Spinal cord (tissue), 9 donors: ENCODE measurements at regions not wholly inside any gene's neighbourhood (a gene's known extent, or its start where the extent isn't known, plus 50 kb on each side); places are given as distances from the start of the nearest gene placed in this dataset.

Experiments used
- DNase-seq, 6 donors: peaks; one replicate each; pipeline versions ENCODE4 v3.0.0 to v3.0.0-alpha.2; 2013 to 2015; ENCODE audit warnings: low spot score in 6 of 6, low read depth in 4 of 6
- H3K27ac ChIP-seq: one replicate; pipeline ENCODE4 v1.5.1; 2013; ENCODE audit warnings: low read depth, low read length, control low read depth
- H3K27me3 ChIP-seq: one replicate; pipeline ENCODE4 v1.6.1; 2013; ENCODE audit warnings: low read length; ENCODE audit not compliant: control insufficient read depth, insufficient read depth
- H3K36me3 ChIP-seq: one replicate; pipeline ENCODE4 v1.6.1; 2013; ENCODE audit warnings: low read length; ENCODE audit not compliant: control insufficient read depth, insufficient read depth
- H3K4me1 ChIP-seq: one replicate; pipeline ENCODE4 v1.6.1; 2013; ENCODE audit warnings: low read length; ENCODE audit not compliant: control insufficient read depth, insufficient read depth
- H3K4me3 ChIP-seq: one replicate; pipeline ENCODE4 v1.5.1; 2013; ENCODE audit warnings: low read depth, low read length, control low read depth
- H3K9me3 ChIP-seq: one replicate; pipeline ENCODE4 v1.6.1; 2013; ENCODE audit warnings: low read length; ENCODE audit not compliant: control insufficient read depth, insufficient read depth
- WGBS: methylation state at CpG from one replicate; pipeline ENCODE4 v1.1.5; 2013; ENCODE audit warnings: missing lambda C conversion rate; ENCODE audit not compliant: insufficient coverage; 5-methylcytosine and 5-hydroxymethylcytosine counted together
- donor health status: healthy.

- Histone ChIP-seq H3K36me3 (no peaks in the 10 kb centered on the region), H3K27ac (no peak overlapping the region), H3K27me3 (no peaks in the 10 kb centered on the region), H3K9me3 (no peaks in the 10 kb centered on the region), H3K4me1 (no peaks in the 10 kb centered on the region), H3K4me3 (no peak overlapping the region)
- peak in 2 of 6 donors; percentile 48 to 50 for DNase-seq
- 80% methylated on average over 3 of the region's 6 CpGs for WGBS
Observed at GRCh38 chr11:91790346-91791170, 434.1 kb upstream of the FAT3 start.

GRCh38 chr11:91788764-91789163 lies 435.9 kb upstream of the FAT3 start:
- Histone ChIP-seq H3K27me3 (no peaks in the 10 kb centered on the region), H3K9me3 (no peaks in the 10 kb centered on the region), H3K4me1 (no peaks in the 10 kb centered on the region), H3K4me3 (no peak overlapping the region), H3K27ac (no peak overlapping the region), H3K36me3 (no peaks in the 10 kb centered on the region)
- WGBS = no CpG with 5 or more reads among the region's 1 CpG
- DNase-seq = no peak

- no peaks in the 10 kb centered on the region for H3K4me1 ChIP-seq
- no peaks in the 10 kb centered on the region for H3K27me3 ChIP-seq
- peaks cover 8% of the 10 kb centered on the region for H3K9me3 ChIP-seq
- no peak overlapping the region for H3K4me3 ChIP-seq
- H3K27ac ChIP-seq = peak overlapping the region; percentile 7
- no peaks in the 10 kb centered on the region for H3K36me3 ChIP-seq
- peak in 3 of 6 donors; percentile 12 to 68 (median 42) for DNase-seq
- no CpG with 5 or more reads among the region's 4 CpGs for WGBS
Observed at GRCh38 chr11:91786097-91786496, 438.5 kb upstream of the FAT3 start.

GRCh38 chr11:91783173-91783572 lies 441.4 kb upstream of the FAT3 start:
- H3K4me3 ChIP-seq = no peak overlapping the region
- no peaks in the 10 kb centered on the region for H3K36me3 ChIP-seq
- H3K9me3 ChIP-seq = peaks cover 8% of the 10 kb centered on the region
- WGBS = 95% methylated on average over 2 of the region's 2 CpGs
- no peak overlapping the region for H3K27ac ChIP-seq
- no peaks in the 10 kb centered on the region for H3K4me1 ChIP-seq
- no peak for DNase-seq
- H3K27me3 ChIP-seq = no peaks in the 10 kb centered on the region

GRCh38 chr11:91778758-91779157 lies 445.9 kb upstream of the FAT3 start:
- H3K4me1 ChIP-seq = no peaks in the 10 kb centered on the region
- no peaks in the 10 kb centered on the region for H3K36me3 ChIP-seq
- H3K27ac ChIP-seq = no peak overlapping the region
- 88% methylated on average over 2 of the region's 2 CpGs for WGBS
- H3K4me3 ChIP-seq = no peak overlapping the region
- no peaks in the 10 kb centered on the region for H3K27me3 ChIP-seq
- no peak for DNase-seq
- peaks cover 8% of the 10 kb centered on the region for H3K9me3 ChIP-seq

- Histone ChIP-seq H3K36me3 (no peaks in the 10 kb centered on the region), H3K27me3 (no peaks in the 10 kb centered on the region), H3K9me3 (peaks cover 3% of the 10 kb centered on the region), H3K4me1 (no peaks in the 10 kb centered on the region), H3K27ac (no peak overlapping the region), H3K4me3 (no peak overlapping the region)
- 46% methylated on average over 2 of the region's 2 CpGs for WGBS
- DNase-seq = peak in 2 of 6 donors; percentile 70 to 75
Observed at GRCh38 chr11:91776655-91777054, 448.0 kb upstream of the FAT3 start.

GRCh38 chr11:91773090-91773489 lies 451.5 kb upstream of the FAT3 start:
- no peaks in the 10 kb centered on the region for H3K27me3 ChIP-seq
- H3K4me1 ChIP-seq = no peaks in the 10 kb centered on the region
- no peak overlapping the region for H3K27ac ChIP-seq
- no peak overlapping the region for H3K4me3 ChIP-seq
- no peaks in the 10 kb centered on the region for H3K36me3 ChIP-seq
- WGBS = 88% methylated on average over 2 of the region's 2 CpGs
- peaks cover 3% of the 10 kb centered on the region for H3K9me3 ChIP-seq
- DNase-seq = no peak

- no peak overlapping the region for H3K4me3 ChIP-seq
- no peak for DNase-seq
- WGBS = no CpG with 5 or more reads among the region's 1 CpG
- no peak overlapping the region for H3K27ac ChIP-seq
- no peaks in the 10 kb centered on the region for H3K4me1 ChIP-seq
- peaks cover 3% of the 10 kb centered on the region for H3K9me3 ChIP-seq
- H3K27me3 ChIP-seq = no peaks in the 10 kb centered on the region
- no peaks in the 10 kb centered on the region for H3K36me3 ChIP-seq
Observed at GRCh38 chr11:91771961-91772360, 452.7 kb upstream of the FAT3 start.

- Histone ChIP-seq H3K4me3 (no peak overlapping the region), H3K36me3 (no peaks in the 10 kb centered on the region), H3K27me3 (no peaks in the 10 kb centered on the region), H3K27ac (no peak overlapping the region), H3K9me3 (peaks cover 3% of the 10 kb centered on the region), H3K4me1 (no peaks in the 10 kb centered on the region)
- WGBS = no CpG with 5 or more reads among the region's 1 CpG
- DNase-seq = no peak
Observed at GRCh38 chr11:91768783-91769182, 455.8 kb upstream of the FAT3 start.

- Histone ChIP-seq H3K36me3 (no peaks in the 10 kb centered on the region), H3K4me1 (no peaks in the 10 kb centered on the region), H3K9me3 (no peaks in the 10 kb centered on the region), H3K27ac (no peak overlapping the region), H3K4me3 (no peak overlapping the region), H3K27me3 (no peaks in the 10 kb centered on the region)
- no peak for DNase-seq
Observed at GRCh38 chr11:91763331-91763730, 461.3 kb upstream of the FAT3 start.
